Stomach (tissue), 8 donors: ENCODE measurements at regions not wholly inside any gene's neighbourhood (a gene's known extent, or its start where the extent isn't known, plus 50 kb on each side); places are given as distances from the start of the nearest gene placed in this dataset.

Experiments
- DNase-seq, 2 donors: peaks; one replicate each; pipeline versions ENCODE4 v3.0.0 to v3.0.0-alpha.2; 2013 to 2019
- H3K27ac ChIP-seq, 5 donors: fragments of 200-600 bp in 4 of 5; sonication (generic) in 4 of 5; one replicate each; pipeline ENCODE4 v1.5.1; 2013 to 2019; ENCODE audit warnings: mild to moderate bottlenecking in 1 of 5, moderate library complexity in 1 of 5
- H3K27me3 ChIP-seq, 3 donors: fragments of 200-600 bp; sonication (generic); one replicate each; pipeline ENCODE4 v1.5.1; 2017 to 2019; ENCODE audit warnings: mixed run types in 1 of 3
- H3K36me3 ChIP-seq, 4 donors: fragments of 200-600 bp; sonication (generic); 1 replicate in 3 of 4; 2 replicates in 1 of 4; pipeline ENCODE4 v1.5.1; 2016 to 2019
- H3K4me1 ChIP-seq, 4 donors: fragments of 200-600 bp; sonication (generic); one replicate each; pipeline ENCODE4 v1.5.1; 2016 to 2019
- H3K4me3 ChIP-seq, 4 donors: fragments of 200-600 bp; sonication (generic) in 3 of 4; one replicate each; pipeline ENCODE4 v1.5.1; 2016 to 2019; ENCODE audit warnings: mild to moderate bottlenecking in 1 of 4
- H3K9me3 ChIP-seq, 4 donors: fragments of 200-600 bp; sonication (generic); one replicate each; pipeline ENCODE4 v1.5.1; 2016 to 2019
- EP300 ChIP-seq: sonication (generic); formaldehyde crosslinking; IDR thresholded peaks from one replicate; pipeline ENCODE4 v1.6.1; 2017; ENCODE audit warnings: antibody characterized with exemption
- POLR2A ChIP-seq, 4 donors: fragments of 450-650 bp; IDR thresholded peaks; one replicate each; pipeline ENCODE4 v1.6.1; 2016; ENCODE audit warnings: antibody characterized with exemption in 4 of 4, control low read depth in 2 of 4, mild to moderate bottlenecking in 1 of 4, moderate library complexity in 1 of 4
- POLR2AphosphoS5 ChIP-seq, 3 donors: sonication (generic); formaldehyde crosslinking; IDR thresholded peaks; one replicate each; pipeline ENCODE4 v1.6.1; 2016; ENCODE audit warnings: antibody characterized with exemption in 3 of 3
- WGBS, 5 donors: extraction: QIAGEN DNeasy Blood & Tissue Kit in 3 of 5; methylation state at CpG; one replicate each; pipeline versions ENCODE4 v1.1.5 to v1.1.7; 2013 to 2018; 5-methylcytosine and 5-hydroxymethylcytosine counted together
- intact Hi-C: fragments of 100-400 bp; cut with DNase I; formaldehyde crosslinking; loops from one replicate; pipeline ENCODE4 v1.15.1; 2023; ENCODE audit warnings: low total_unique reads
- TF ChIP-seq, protein P1 (sequence below), 7 experiments: fragments of 450-650 bp in 4 of 7; fragments of 200-600 bp in 3 of 7; sonication (generic) in 3 of 7; IDR thresholded peaks; one replicate each; pipeline ENCODE4 v1.5.1; 2016 to 2019; ENCODE audit warnings: antibody characterized with exemption in 7 of 7, control low read depth in 2 of 7, mild to moderate bottlenecking in 1 of 7
- donor health status: healthy with polysubstance abuse.
- donor health status: Bipolar disorder and iron deficiency.
- donor health status: healthy.

DNA sequence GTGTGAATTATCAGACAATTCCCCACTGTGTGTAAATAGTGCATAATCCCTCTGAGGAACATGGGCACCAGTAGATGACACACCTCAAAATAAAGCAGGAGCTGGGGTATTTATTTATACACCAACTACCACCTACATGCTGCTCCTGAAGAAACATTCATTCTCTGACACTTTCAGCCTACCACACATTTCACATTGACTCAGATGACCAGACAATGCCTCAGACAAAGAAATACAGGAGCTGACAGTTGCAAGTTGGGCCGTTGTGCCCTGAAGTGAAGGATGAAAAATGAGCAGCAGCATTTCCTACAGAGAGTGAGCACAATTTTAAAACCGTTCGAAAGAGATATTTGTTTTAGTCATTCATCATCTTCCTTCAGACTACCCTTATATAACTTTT, 63.2 kb downstream of the RGS2 start:
- Histone ChIP-seq H3K27me3 (no peaks in the 10 kb centered on the region), H3K4me3 (no peak overlapping the region), H3K9me3 (no peaks in the 10 kb centered on the region), H3K36me3 (no peaks in the 10 kb centered on the region), H3K4me1 (peaks cover 0 to 5% (median 0%) of the 10 kb centered on the region in 4 donors), H3K27ac (no peak overlapping the region)
- DNase-seq = no peak
- TF ChIP-seq, protein P1, sequence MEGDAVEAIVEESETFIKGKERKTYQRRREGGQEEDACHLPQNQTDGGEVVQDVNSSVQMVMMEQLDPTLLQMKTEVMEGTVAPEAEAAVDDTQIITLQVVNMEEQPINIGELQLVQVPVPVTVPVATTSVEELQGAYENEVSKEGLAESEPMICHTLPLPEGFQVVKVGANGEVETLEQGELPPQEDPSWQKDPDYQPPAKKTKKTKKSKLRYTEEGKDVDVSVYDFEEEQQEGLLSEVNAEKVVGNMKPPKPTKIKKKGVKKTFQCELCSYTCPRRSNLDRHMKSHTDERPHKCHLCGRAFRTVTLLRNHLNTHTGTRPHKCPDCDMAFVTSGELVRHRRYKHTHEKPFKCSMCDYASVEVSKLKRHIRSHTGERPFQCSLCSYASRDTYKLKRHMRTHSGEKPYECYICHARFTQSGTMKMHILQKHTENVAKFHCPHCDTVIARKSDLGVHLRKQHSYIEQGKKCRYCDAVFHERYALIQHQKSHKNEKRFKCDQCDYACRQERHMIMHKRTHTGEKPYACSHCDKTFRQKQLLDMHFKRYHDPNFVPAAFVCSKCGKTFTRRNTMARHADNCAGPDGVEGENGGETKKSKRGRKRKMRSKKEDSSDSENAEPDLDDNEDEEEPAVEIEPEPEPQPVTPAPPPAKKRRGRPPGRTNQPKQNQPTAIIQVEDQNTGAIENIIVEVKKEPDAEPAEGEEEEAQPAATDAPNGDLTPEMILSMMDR (IDR thresholded peaks at IDR 0.05) = no peak
- no peak for TF ChIP-seq POLR2AphosphoS5 (IDR thresholded peaks at IDR 0.05)
- TF ChIP-seq POLR2A (IDR thresholded peaks at IDR 0.05) = no peak
- TF ChIP-seq EP300 = no peak
- intact Hi-C loops = no loop called here
- 70 to 78% (median 76%) methylated on average over 3 of the region's 3 CpGs for WGBS, 5 donors

DNA sequence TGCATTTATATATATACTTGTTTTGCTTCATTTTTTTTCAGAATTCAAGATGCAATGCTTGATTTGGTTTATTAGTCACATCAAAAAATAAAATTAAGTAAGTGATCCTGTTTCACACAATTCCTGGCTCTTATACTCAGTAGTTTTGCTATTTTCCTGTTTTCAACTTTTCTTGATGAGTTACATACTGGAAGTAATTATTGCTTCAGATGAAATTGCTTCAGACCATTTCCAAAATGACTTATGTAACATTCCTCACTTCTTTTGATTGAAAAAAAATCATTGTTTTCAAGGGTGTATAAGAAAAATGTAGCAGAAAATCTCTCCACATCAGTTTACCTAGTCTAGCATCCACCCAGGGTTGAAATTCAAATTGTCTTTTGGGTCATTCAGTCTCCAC, 65.0 kb downstream of the RGS2 start:
- no peak overlapping the region for H3K4me3 ChIP-seq
- H3K27me3 ChIP-seq = no peaks in the 10 kb centered on the region
- no peaks in the 10 kb centered on the region for H3K36me3 ChIP-seq
- DNase-seq = no peak
- no peaks in the 10 kb centered on the region for H3K9me3 ChIP-seq
- H3K4me1 ChIP-seq = peaks cover 0 to 22% (median 10%) of the 10 kb centered on the region in 4 donors
- H3K27ac ChIP-seq = no peak overlapping the region
- no peak for TF ChIP-seq EP300
- no peak for TF ChIP-seq POLR2A (IDR thresholded peaks at IDR 0.05)
- no peak for TF ChIP-seq POLR2AphosphoS5 (IDR thresholded peaks at IDR 0.05)
- TF ChIP-seq, protein P1 (IDR thresholded peaks at IDR 0.05) = no peak
- intact Hi-C loops = no loop called here

GRCh38 chr1:192876633-192877032, 67.8 kb downstream of the RGS2 start:
- TF ChIP-seq POLR2A (IDR thresholded peaks at IDR 0.05) (no peak), EP300 (no peak), POLR2AphosphoS5 (IDR thresholded peaks at IDR 0.05) (no peak)
- TF ChIP-seq, protein P1 (IDR thresholded peaks at IDR 0.05) = no peak
- no peaks in the 10 kb centered on the region for H3K9me3 ChIP-seq
- H3K27me3 ChIP-seq = no peaks in the 10 kb centered on the region
- DNase-seq = peak in 1 of 2 donors; percentile 53
- no peak overlapping the region for H3K4me3 ChIP-seq
- intact Hi-C loops = no loop called here
- no peak overlapping the region for H3K27ac ChIP-seq
- no peaks in the 10 kb centered on the region for H3K36me3 ChIP-seq
- peaks cover 0 to 30% (median 11%) of the 10 kb centered on the region in 4 donors for H3K4me1 ChIP-seq
- 68 to 84% (median 80%) methylated on average over 1 of the region's 1 CpG for WGBS, 5 donors

GRCh38 chr1:192877283-192877886, 68.5 kb downstream of the RGS2 start:
- no peaks in the 10 kb centered on the region for H3K27me3 ChIP-seq
- TF ChIP-seq POLR2AphosphoS5 (IDR thresholded peaks at IDR 0.05) = peak in 2 of 3 donors; percentile 14 to 37
- TF ChIP-seq, protein P1 (IDR thresholded peaks at IDR 0.05) = no peak
- TF ChIP-seq POLR2A (IDR thresholded peaks at IDR 0.05) = no peak
- TF ChIP-seq EP300 = no peak
- no peak for DNase-seq
- no peaks in the 10 kb centered on the region for H3K36me3 ChIP-seq
- H3K4me1 ChIP-seq = peaks cover 0 to 30% (median 11%) of the 10 kb centered on the region in 4 donors
- intact Hi-C loops = no loop called here
- 52 to 69% (median 62%) methylated on average over 2 of the region's 2 CpGs for WGBS, 5 donors
- H3K9me3 ChIP-seq = no peaks in the 10 kb centered on the region
- peak overlapping the region in 1 of 5 donors; percentile 32 for H3K27ac ChIP-seq
- H3K4me3 ChIP-seq = no peak overlapping the region
